Neuronal stem cell (in vitro differentiated cells): ENCODE measurements at regions not wholly inside any gene's neighbourhood (a gene's known extent, or its start where the extent isn't known, plus 50 kb on each side); places are given as distances from the start of the nearest gene placed in this dataset.

Source experiments
- DNase-seq: peaks from one replicate; pipeline ENCODE4 v3.0.0-alpha.2; 2013; ENCODE audit warnings: low spot score
- H2AFZ ChIP-seq: one replicate; pipeline ENCODE4 v1.6.1; 2013; ENCODE audit warnings: mild to moderate bottlenecking, low read length, inconsistent platforms
- H2AK5ac ChIP-seq: 2 replicates; pipeline ENCODE4 v1.6.1; 2013; ENCODE audit warnings: low read depth, mild to moderate bottlenecking, inconsistent platforms, low read length, moderate library complexity, mixed read lengths
- H2BK120ac ChIP-seq: 2 replicates; pipeline ENCODE4 v1.6.1; 2013; ENCODE audit warnings: low read depth, mild to moderate bottlenecking, inconsistent platforms, low read length, moderate library complexity, mixed read lengths
- H2BK12ac ChIP-seq: one replicate; pipeline ENCODE4 v1.6.1; 2013; ENCODE audit warnings: low read length, inconsistent platforms
- H2BK15ac ChIP-seq: 2 replicates; pipeline ENCODE4 v1.6.1; 2013; ENCODE audit warnings: mild to moderate bottlenecking, low read length, inconsistent platforms, mixed read lengths
- H2BK5ac ChIP-seq: one replicate; pipeline ENCODE4 v1.6.1; 2013; ENCODE audit warnings: inconsistent platforms, mild to moderate bottlenecking, low read length, moderate library complexity
- H3K14ac ChIP-seq: one replicate; pipeline ENCODE4 v1.6.1; 2013; ENCODE audit warnings: low read length, inconsistent platforms
- H3K18ac ChIP-seq: 2 replicates; pipeline ENCODE4 v1.6.1; 2013; ENCODE audit warnings: low read length, inconsistent platforms
- H3K23ac ChIP-seq: 2 replicates; pipeline ENCODE4 v1.6.1; 2013; ENCODE audit warnings: low read depth, mild to moderate bottlenecking, mixed read lengths, low read length, inconsistent platforms; ENCODE audit not compliant: poor library complexity
- H3K27ac ChIP-seq: replicated peaks from 3 replicates; pipeline ENCODE4 v1.5.1; 2013; ENCODE audit warnings: low read length, inconsistent platforms
- H3K27me3 ChIP-seq, 3 experiments: 2 replicates each; pipeline ENCODE4 v1.6.1; 2013; ENCODE audit warnings: low read length in 3 of 3, mild to moderate bottlenecking in 2 of 3, inconsistent platforms in 1 of 3, low read depth in 1 of 3, mixed read lengths in 1 of 3, moderate library complexity in 1 of 3; ENCODE audit not compliant: control insufficient read depth in 3 of 3, insufficient read depth in 3 of 3
- H3K36me3 ChIP-seq, 2 donors: replicated peaks in 1 of 2; 2 replicates each; pipeline ENCODE4 v1.6.1; 2013; ENCODE audit warnings: low read length in 2 of 2; ENCODE audit not compliant: control insufficient read depth in 2 of 2, insufficient read depth in 2 of 2
- H3K4ac ChIP-seq: 2 replicates; pipeline ENCODE4 v1.6.1; 2013; ENCODE audit warnings: inconsistent platforms, mild to moderate bottlenecking, low read length, moderate library complexity
- H3K4me1 ChIP-seq, 2 donors: 1 replicate in 1 of 2; 2 replicates in 1 of 2; pipeline ENCODE4 v1.6.1; 2013; ENCODE audit warnings: low read length in 2 of 2, low read depth in 1 of 2; ENCODE audit not compliant: control insufficient read depth in 2 of 2, insufficient read depth in 1 of 2
- H3K4me2 ChIP-seq: one replicate; pipeline ENCODE4 v1.6.1; 2013; ENCODE audit warnings: mild to moderate bottlenecking, low read length, inconsistent platforms; ENCODE audit not compliant: insufficient read depth, poor library complexity, severe bottlenecking
- H3K4me3 ChIP-seq, 2 donors: 2 replicates each; pipeline ENCODE4 v1.5.1; 2013; ENCODE audit warnings: low read length in 2 of 2, mild to moderate bottlenecking in 2 of 2, inconsistent platforms in 1 of 2, moderate library complexity in 1 of 2
- H3K79me1 ChIP-seq: one replicate; pipeline ENCODE4 v1.6.1; 2013; ENCODE audit warnings: low read depth, mild to moderate bottlenecking, inconsistent platforms, low read length, moderate library complexity
- H3K9ac ChIP-seq: one replicate; pipeline ENCODE4 v1.6.1; 2013; ENCODE audit warnings: mild to moderate bottlenecking, low read depth, low read length, inconsistent platforms; ENCODE audit not compliant: poor library complexity
- H3K9me3 ChIP-seq, 2 donors: replicated peaks in 1 of 2; 2 replicates each; pipeline versions ENCODE3 to v1.6.1; 2013; ENCODE audit warnings: low read length in 2 of 2, mild to moderate bottlenecking in 2 of 2, inconsistent platforms in 1 of 2, low read depth in 1 of 2, mixed read lengths in 1 of 2, moderate library complexity in 1 of 2; ENCODE audit not compliant: control insufficient read depth in 2 of 2, insufficient read depth in 1 of 2
- H4K8ac ChIP-seq: one replicate; pipeline ENCODE4 v1.6.1; 2013; ENCODE audit warnings: low read depth, mild to moderate bottlenecking, inconsistent platforms, low read length, moderate library complexity
- H4K91ac ChIP-seq: one replicate; pipeline ENCODE4 v1.6.1; 2013; ENCODE audit warnings: low read length, low read depth, mild to moderate bottlenecking, inconsistent platforms; ENCODE audit not compliant: poor library complexity
- WGBS, 2 donors: extraction: QIAGEN DNeasy Blood & Tissue Kit; methylation state at CpG; one replicate each; pipeline ENCODE4 v1.1.7; 2013; ENCODE audit warnings: missing lambda C conversion rate in 2 of 2, mixed read lengths in 1 of 2; ENCODE audit not compliant: insufficient read length in 2 of 2, insufficient replicate concordance in 1 of 2; ENCODE audit errors: extremely low coverage in 2 of 2; 5-methylcytosine and 5-hydroxymethylcytosine counted together

DNA sequence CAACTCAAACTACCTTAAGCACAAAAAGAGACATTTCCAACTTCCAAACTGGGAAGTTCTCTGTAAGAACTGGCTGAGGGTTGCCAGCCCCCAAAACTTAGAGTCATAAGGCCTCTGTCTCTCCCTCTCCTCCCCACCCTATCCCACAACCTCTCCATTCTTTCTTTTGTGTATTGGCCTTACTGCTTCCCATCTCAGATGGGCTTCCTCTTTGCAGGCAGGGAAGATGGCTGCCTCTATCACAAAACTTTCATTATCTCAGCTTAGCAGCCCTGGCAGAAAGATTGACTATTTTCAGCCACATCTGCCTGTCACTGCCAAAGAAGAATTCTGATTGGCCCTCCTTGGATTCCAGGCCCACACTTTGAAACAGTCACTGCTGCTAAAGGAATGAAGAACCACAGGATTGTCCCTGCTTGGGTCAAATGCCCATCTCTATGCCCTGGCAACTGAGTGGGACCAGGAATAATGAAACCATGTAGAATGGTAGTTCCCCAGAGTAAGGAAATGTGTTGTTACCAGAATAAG, 58.0 kb upstream of the PRKAR2B start:
- Histone ChIP-seq H3K27me3 (peaks cover 0 to 3% (median 0%) of the 10 kb centered on the region in 3 experiments), H2BK12ac (no peak overlapping the region), H2BK15ac (no peak overlapping the region), H3K4ac (no peak overlapping the region), H2BK5ac (no peak overlapping the region), H3K9me3 (no peaks in the 10 kb centered on the region), H3K4me1 (no peaks in the 10 kb centered on the region), H3K23ac (no peak overlapping the region), H2BK120ac (no peak overlapping the region), H3K14ac (no peak overlapping the region), H3K4me2 (no peak overlapping the region), H3K36me3 (no peaks in the 10 kb centered on the region), H4K91ac (no peak overlapping the region), H4K8ac (no peak overlapping the region), H2AFZ (peak overlapping the region; percentile 69), H3K4me3 (no peak overlapping the region), H2AK5ac (no peak overlapping the region), H3K18ac (no peak overlapping the region), H3K9ac (no peak overlapping the region), H3K27ac (no peak overlapping the region), H3K79me1 (no peaks in the 10 kb centered on the region)
- no peak for DNase-seq

DNA sequence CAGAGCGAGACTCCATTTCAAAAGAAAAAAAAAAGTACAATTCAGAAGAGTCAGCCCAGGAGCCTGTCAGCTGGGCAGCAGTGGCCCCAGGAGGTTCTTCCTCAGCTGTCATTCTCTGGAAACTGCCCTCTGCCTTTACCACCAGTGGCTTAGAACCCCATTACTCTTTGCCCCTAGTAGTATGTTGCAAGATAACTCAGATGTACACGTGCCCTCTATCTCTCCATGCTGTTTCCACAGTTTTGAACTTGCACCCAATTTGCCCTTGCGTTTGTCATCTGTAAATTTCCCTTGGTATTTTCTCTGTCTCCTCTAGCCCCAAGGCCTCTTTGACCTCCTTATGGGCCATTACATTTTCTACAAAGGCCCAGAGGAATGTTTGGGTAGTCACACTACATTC, 56.7 kb upstream of the PRKAR2B start:
- Histone ChIP-seq H2BK5ac (no peak overlapping the region), H3K23ac (no peak overlapping the region), H3K18ac (no peak overlapping the region), H2AK5ac (no peak overlapping the region), H2AFZ (no peak overlapping the region), H3K4me3 (no peak overlapping the region), H2BK120ac (no peak overlapping the region), H3K36me3 (no peaks in the 10 kb centered on the region), H4K8ac (no peak overlapping the region), H3K9me3 (no peaks in the 10 kb centered on the region), H3K9ac (no peak overlapping the region), H3K79me1 (no peaks in the 10 kb centered on the region), H3K4ac (no peak overlapping the region), H3K27ac (no peak overlapping the region), H2BK15ac (no peak overlapping the region), H3K4me2 (no peak overlapping the region), H2BK12ac (no peak overlapping the region), H3K14ac (no peak overlapping the region), H4K91ac (no peak overlapping the region), H3K4me1 (no peaks in the 10 kb centered on the region), H3K27me3 (peaks cover 0 to 3% (median 0%) of the 10 kb centered on the region in 3 experiments)
- WGBS, 2 donors: no CpG with 5 or more reads among the region's 3 CpGs
- DNase-seq: no peak

DNA sequence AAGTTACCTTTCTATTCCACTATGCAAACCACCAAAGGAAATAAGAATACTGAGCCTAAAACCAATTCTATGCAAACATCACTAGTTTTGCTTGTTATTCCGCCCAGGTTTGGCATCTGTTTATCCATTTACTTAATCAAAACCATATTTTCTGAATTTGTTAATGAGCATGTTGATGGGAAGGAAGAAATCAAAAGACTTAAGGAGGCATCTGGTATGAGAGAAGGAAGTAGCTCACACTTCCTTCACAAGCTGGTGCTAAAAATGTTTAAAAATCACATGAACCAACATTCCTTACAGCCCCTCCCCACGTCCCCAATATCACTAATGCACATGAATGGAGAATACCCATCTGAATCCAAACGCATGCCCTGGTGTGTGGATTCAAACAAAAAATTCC, 52.0 kb upstream of the PRKAR2B start:
- H3K4me2 ChIP-seq: no peak overlapping the region
- H3K4me3 ChIP-seq: no peak overlapping the region
- no peak overlapping the region for H3K18ac ChIP-seq
- no peak overlapping the region for H2AFZ ChIP-seq
- H2AK5ac ChIP-seq: no peak overlapping the region
- H3K14ac ChIP-seq: no peak overlapping the region
- no peak overlapping the region for H4K8ac ChIP-seq
- no peak overlapping the region for H3K23ac ChIP-seq
- no peak overlapping the region for H3K9ac ChIP-seq
- no peaks in the 10 kb centered on the region for H3K36me3 ChIP-seq
- H3K4ac ChIP-seq: no peak overlapping the region
- H3K9me3 ChIP-seq: no peaks in the 10 kb centered on the region
- H3K27me3 ChIP-seq: peaks cover 0 to 3% (median 0%) of the 10 kb centered on the region in 3 experiments
- no peak overlapping the region for H2BK12ac ChIP-seq
- no CpG with 5 or more reads among the region's 3 CpGs for WGBS, 2 donors
- no peak overlapping the region for H4K91ac ChIP-seq
- H3K4me1 ChIP-seq: no peaks in the 10 kb centered on the region
- DNase-seq: no peak
- no peak overlapping the region for H2BK15ac ChIP-seq
- no peak overlapping the region for H2BK120ac ChIP-seq
- H2BK5ac ChIP-seq: no peak overlapping the region
- H3K27ac ChIP-seq: no peak overlapping the region
- H3K79me1 ChIP-seq: no peaks in the 10 kb centered on the region
